ENCODE measurements at regions not wholly inside any gene's neighbourhood (a gene's known extent, or its start where the extent isn't known, plus 50 kb on each side); places are given as distances from the start of the nearest gene placed in this dataset.

DNA sequence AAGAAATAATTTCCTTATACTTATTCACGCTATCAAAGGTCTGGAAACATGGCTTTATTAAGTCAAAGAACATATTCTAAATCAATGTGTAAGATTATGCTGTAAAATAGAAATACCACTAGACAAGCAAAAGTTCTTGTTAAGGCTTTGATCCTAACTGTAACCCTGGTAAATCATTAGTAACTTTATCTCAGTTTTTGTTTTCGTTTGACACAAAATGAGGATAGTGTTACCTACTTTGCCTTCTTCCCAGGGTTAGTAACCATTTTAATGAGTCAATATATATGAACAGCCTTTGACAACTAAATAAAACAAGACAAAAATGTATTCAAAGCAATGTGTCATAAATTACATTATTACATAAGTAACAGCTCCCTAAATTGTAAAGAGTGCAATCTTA is 1336.3 kb downstream of the FAM181B start:
- H3K4me3 Mint-ChIP-seq, result no peak overlapping the region
- no peaks in the 10 kb centered on the region for H3K4me1 Mint-ChIP-seq
- intact Hi-C loops (cut with micrococcal nuclease), result no loop called here
- ChIA-PET POLR2A (ENCODE audit: partially characterized antibody) (no interaction called here), CTCF (ENCODE audit: partially characterized antibody) (no interaction called here)
- no peaks in the 10 kb centered on the region for H3K36me3 ChIP-seq (ENCODE audit: insufficient read depth, low read length)
- H3K27ac ChIP-seq (ENCODE audit: low read depth, low read length), result no peak overlapping the region
- H3K36me3 Mint-ChIP-seq, result no peaks in the 10 kb centered on the region
- H3K9me3 ChIP-seq (ENCODE audit: control insufficient read depth in 1 of 2, low read length in 2 of 2), result no peaks in the 10 kb centered on the region
- peaks cover 0 to 6% (median 0%) of the 10 kb centered on the region in 8 donors for H3K9me3 Mint-ChIP-seq
- H3K27me3 ChIP-seq (ENCODE audit: insufficient read depth, low read length), result no peaks in the 10 kb centered on the region
- H3K4me3 ChIP-seq (ENCODE audit: low read length in 2 of 2), result no peak overlapping the region
- H3K27ac Mint-ChIP-seq, result no peak overlapping the region
- no peak for DNase-seq
- H3K4me1 ChIP-seq (ENCODE audit: insufficient read depth, low read length), result no peaks in the 10 kb centered on the region
- H3K27me3 Mint-ChIP-seq, result no peaks in the 10 kb centered on the region

DNA sequence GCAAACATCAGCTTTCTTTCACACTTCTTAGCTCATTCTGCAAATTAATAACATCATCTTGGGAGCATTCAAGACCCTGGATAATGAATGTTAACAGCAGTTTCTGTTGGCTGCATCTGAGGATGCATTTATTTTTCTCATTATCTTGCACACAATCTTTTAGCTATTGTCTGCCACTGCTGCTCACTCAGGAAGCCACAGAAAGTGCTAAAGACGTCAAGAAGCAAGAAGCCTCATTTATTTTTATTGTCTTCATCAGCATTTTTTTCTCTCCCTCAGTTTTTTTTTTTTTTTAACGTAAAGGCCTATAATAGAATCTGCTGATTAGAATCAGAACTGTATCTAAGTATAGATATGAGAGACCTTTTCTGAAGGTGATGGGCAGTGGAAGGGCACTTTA is 1339.4 kb downstream of the FAM181B start:
- Mint-ChIP-seq H3K9me3 (peaks cover 0 to 6% (median 0%) of the 10 kb centered on the region in 8 donors), H3K27ac (no peak overlapping the region)
- intact Hi-C loops (cut with micrococcal nuclease), result no loop called here

DNA sequence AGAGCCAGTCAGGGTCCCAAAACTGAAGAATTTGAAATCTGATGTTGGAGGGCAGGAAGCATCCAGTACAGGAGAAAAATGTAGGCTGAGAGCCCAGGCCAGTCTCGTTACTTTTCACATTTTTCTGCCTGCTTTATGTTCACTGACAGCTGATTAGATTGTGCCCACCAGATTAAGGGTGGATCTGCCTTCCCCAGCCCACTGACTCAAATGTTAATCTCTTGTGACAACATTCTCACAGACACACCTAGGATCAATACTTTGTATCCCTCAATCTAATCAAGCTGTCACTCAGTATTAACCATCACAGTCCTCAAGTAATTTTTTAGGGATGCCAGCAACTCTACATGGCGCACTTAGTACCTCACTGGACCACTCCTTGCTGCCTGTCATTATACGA is 1345.3 kb downstream of the FAM181B start:
- H3K4me3 ChIP-seq (ENCODE audit: low read length in 2 of 2), result no peak overlapping the region
- no peaks in the 10 kb centered on the region for H3K27me3 Mint-ChIP-seq
- no peaks in the 10 kb centered on the region for H3K36me3 ChIP-seq (ENCODE audit: insufficient read depth, low read length)
- no peak overlapping the region for H3K27ac ChIP-seq (ENCODE audit: low read depth, low read length)
- H3K9me3 Mint-ChIP-seq, result peaks cover 0 to 14% (median 3%) of the 10 kb centered on the region in 8 donors
- no peaks in the 10 kb centered on the region for H3K4me1 ChIP-seq (ENCODE audit: insufficient read depth, low read length)
- no peak overlapping the region for H3K4me3 Mint-ChIP-seq
- ChIA-PET POLR2A (ENCODE audit: partially characterized antibody) (no interaction called here), CTCF (ENCODE audit: partially characterized antibody) (no interaction called here)
- no peaks in the 10 kb centered on the region for H3K27me3 ChIP-seq (ENCODE audit: insufficient read depth, low read length)
- no peaks in the 10 kb centered on the region for H3K36me3 Mint-ChIP-seq
- H3K27ac Mint-ChIP-seq, result no peak overlapping the region
- no peaks in the 10 kb centered on the region for H3K4me1 Mint-ChIP-seq
- H3K9me3 ChIP-seq (ENCODE audit: control insufficient read depth in 1 of 2, low read length in 2 of 2), result no peaks in the 10 kb centered on the region
- intact Hi-C loops (cut with micrococcal nuclease), result no loop called here
- DNase-seq, result no peak

More for the DNA sequence above, 1339.4 kb downstream of the FAM181B start:
- Mint-ChIP-seq H3K4me3 (no peak overlapping the region), H3K4me1 (no peaks in the 10 kb centered on the region), H3K36me3 (no peaks in the 10 kb centered on the region), H3K27me3 (no peaks in the 10 kb centered on the region)
- Histone ChIP-seq H3K4me3 (ENCODE audit: low read length in 2 of 2) (no peak overlapping the region), H3K36me3 (ENCODE audit: insufficient read depth, low read length) (no peaks in the 10 kb centered on the region), H3K27me3 (ENCODE audit: insufficient read depth, low read length) (no peaks in the 10 kb centered on the region), H3K4me1 (ENCODE audit: insufficient read depth, low read length) (no peaks in the 10 kb centered on the region), H3K27ac (ENCODE audit: low read depth, low read length) (no peak overlapping the region), H3K9me3 (ENCODE audit: control insufficient read depth in 1 of 2, low read length in 2 of 2) (no peaks in the 10 kb centered on the region)
- DNase-seq, result no peak
- ChIA-PET POLR2A (ENCODE audit: partially characterized antibody) (no interaction called here), CTCF (ENCODE audit: partially characterized antibody) (no interaction called here)

DNA sequence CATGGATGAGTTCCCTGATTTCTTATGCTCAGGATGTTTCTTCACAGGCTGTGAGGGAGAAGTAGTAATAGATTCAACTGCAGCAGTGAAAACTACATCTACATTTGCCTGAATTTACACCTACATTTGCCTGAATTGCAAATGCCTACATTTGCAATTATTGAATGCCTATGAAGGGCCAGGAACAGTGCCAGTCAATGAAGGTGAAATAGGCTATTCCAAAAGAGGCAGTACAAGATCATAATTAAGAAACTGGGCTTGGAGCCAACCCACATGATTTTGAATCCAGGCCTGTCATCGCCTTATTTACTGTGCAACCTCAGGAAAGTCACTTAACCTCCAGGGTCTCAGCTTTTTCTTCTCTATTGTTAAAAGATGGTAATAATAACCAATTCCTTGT is 1353.3 kb downstream of the FAM181B start:
- Mint-ChIP-seq H3K4me1 (no peaks in the 10 kb centered on the region), H3K27ac (no peak overlapping the region), H3K9me3 (peaks cover 0 to 16% (median 3%) of the 10 kb centered on the region in 8 donors), H3K4me3 (no peak overlapping the region), H3K27me3 (no peaks in the 10 kb centered on the region), H3K36me3 (no peaks in the 10 kb centered on the region)
- ChIA-PET POLR2A (ENCODE audit: partially characterized antibody) (no interaction called here), CTCF (ENCODE audit: partially characterized antibody) (no interaction called here)
- Histone ChIP-seq H3K4me1 (ENCODE audit: insufficient read depth, low read length) (no peaks in the 10 kb centered on the region), H3K9me3 (ENCODE audit: control insufficient read depth in 1 of 2, low read length in 2 of 2) (no peaks in the 10 kb centered on the region), H3K4me3 (ENCODE audit: low read length in 2 of 2) (no peak overlapping the region), H3K36me3 (ENCODE audit: insufficient read depth, low read length) (no peaks in the 10 kb centered on the region), H3K27ac (ENCODE audit: low read depth, low read length) (no peak overlapping the region), H3K27me3 (ENCODE audit: insufficient read depth, low read length) (no peaks in the 10 kb centered on the region)
- no peak for DNase-seq
- intact Hi-C loops (cut with micrococcal nuclease), result no loop called here

DNA sequence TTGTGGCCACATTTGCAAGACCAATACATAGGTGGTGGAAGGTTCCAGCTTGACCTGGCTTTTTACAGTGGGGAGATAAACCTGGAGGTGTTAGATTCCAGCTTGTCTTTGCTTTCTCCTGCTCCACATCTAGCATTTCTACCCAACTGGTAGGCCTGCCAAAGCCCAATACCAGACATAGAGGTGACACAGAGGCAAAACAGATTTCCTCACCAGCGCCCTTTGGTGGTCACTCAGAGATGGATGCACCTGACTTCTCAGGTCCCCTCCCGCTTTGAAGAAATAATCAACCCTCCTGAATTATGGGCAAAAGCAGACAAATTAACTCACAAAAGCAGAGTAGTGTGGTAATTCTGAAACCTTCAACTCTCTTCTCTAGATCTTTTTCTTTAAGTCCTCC is 1356.2 kb downstream of the FAM181B start:
- H3K27me3 Mint-ChIP-seq, result no peaks in the 10 kb centered on the region
- CTCF ChIA-PET (ENCODE audit: partially characterized antibody), result no interaction called here

DNA sequence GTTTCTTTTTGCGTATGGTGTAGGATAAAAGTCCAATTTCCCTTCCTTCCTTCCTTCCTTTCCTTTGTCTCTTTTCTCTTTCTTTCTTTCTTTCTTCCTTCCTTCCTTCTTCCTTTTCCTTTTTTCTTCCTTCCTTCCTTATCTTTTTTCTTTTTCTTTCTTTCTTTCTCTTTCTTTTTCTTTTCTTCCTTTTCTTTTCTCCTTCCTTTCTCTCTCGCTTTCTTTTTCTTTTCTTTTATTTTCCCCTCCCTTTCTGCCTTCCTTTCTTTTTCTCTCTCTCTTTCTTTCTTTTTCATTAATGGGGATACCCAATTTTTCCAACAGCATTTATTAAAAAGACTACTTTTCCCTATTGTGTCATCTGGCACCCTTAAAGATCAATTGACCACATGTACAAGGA is 1359.7 kb downstream of the FAM181B start:
- CTCF ChIA-PET (ENCODE audit: partially characterized antibody), result no interaction called here
- H3K4me3 ChIP-seq (ENCODE audit: low read length in 2 of 2), result no peak overlapping the region
- H3K27me3 ChIP-seq (ENCODE audit: insufficient read depth, low read length), result no peaks in the 10 kb centered on the region
- H3K4me1 ChIP-seq (ENCODE audit: insufficient read depth, low read length), result no peaks in the 10 kb centered on the region
- no peak for DNase-seq
- Mint-ChIP-seq H3K27ac (no peak overlapping the region), H3K4me3 (no peak overlapping the region), H3K4me1 (no peaks in the 10 kb centered on the region), H3K36me3 (no peaks in the 10 kb centered on the region), H3K27me3 (no peaks in the 10 kb centered on the region), H3K9me3 (peaks cover 0 to 10% (median 5%) of the 10 kb centered on the region in 8 donors)
- intact Hi-C loops (cut with micrococcal nuclease), result no loop called here
- H3K27ac ChIP-seq (ENCODE audit: low read depth, low read length), result no peak overlapping the region
- H3K9me3 ChIP-seq (ENCODE audit: control insufficient read depth in 1 of 2, low read length in 2 of 2), result no peaks in the 10 kb centered on the region
- POLR2A ChIA-PET (ENCODE audit: partially characterized antibody), result no interaction called here
- H3K36me3 ChIP-seq (ENCODE audit: insufficient read depth, low read length), result no peaks in the 10 kb centered on the region

More for the DNA sequence above, 1356.2 kb downstream of the FAM181B start:
- intact Hi-C loops (cut with micrococcal nuclease), result no loop called here
- H3K4me3 Mint-ChIP-seq, result no peak overlapping the region
- no peaks in the 10 kb centered on the region for H3K9me3 ChIP-seq (ENCODE audit: control insufficient read depth in 1 of 2, low read length in 2 of 2)
- DNase-seq, result no peak
- no peaks in the 10 kb centered on the region for H3K27me3 ChIP-seq (ENCODE audit: insufficient read depth, low read length)
- no peaks in the 10 kb centered on the region for H3K36me3 ChIP-seq (ENCODE audit: insufficient read depth, low read length)
- H3K4me1 Mint-ChIP-seq, result no peaks in the 10 kb centered on the region
- no peak overlapping the region for H3K27ac ChIP-seq (ENCODE audit: low read depth, low read length)
- H3K4me3 ChIP-seq (ENCODE audit: low read length in 2 of 2), result no peak overlapping the region
- no peaks in the 10 kb centered on the region for H3K36me3 Mint-ChIP-seq
- H3K9me3 Mint-ChIP-seq, result peaks cover 0 to 15% (median 6%) of the 10 kb centered on the region in 8 donors
- POLR2A ChIA-PET (ENCODE audit: partially characterized antibody), result no interaction called here
- no peaks in the 10 kb centered on the region for H3K4me1 ChIP-seq (ENCODE audit: insufficient read depth, low read length)
- H3K27ac Mint-ChIP-seq, result no peak overlapping the region

DNA sequence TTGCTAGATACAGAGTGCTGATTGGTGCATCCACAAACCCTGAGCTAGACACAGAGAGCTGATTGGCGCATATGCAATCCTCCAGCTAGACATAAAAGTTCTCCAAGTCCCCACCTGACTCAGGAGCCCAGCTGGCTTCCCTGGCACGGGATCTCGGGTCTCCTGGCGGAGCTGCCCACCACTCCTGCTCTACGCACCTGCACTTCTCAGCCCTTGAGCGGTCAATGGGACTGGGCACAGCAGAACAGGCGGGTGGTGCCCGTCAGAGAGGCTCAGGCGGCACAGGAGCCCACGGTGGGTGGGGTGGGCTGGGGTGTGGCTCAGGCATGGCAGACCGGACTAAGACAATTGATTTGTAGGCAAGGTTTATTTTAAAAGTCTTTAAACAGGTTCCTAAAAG is 1365.5 kb downstream of the FAM181B start:
- CTCF ChIA-PET (ENCODE audit: partially characterized antibody), result no interaction called here
- Histone ChIP-seq H3K36me3 (ENCODE audit: insufficient read depth, low read length) (no peaks in the 10 kb centered on the region), H3K27me3 (ENCODE audit: insufficient read depth, low read length) (no peaks in the 10 kb centered on the region), H3K4me3 (ENCODE audit: low read length in 2 of 2) (no peak overlapping the region), H3K27ac (ENCODE audit: low read depth, low read length) (no peak overlapping the region), H3K4me1 (ENCODE audit: insufficient read depth, low read length) (no peaks in the 10 kb centered on the region), H3K9me3 (ENCODE audit: control insufficient read depth in 1 of 2, low read length in 2 of 2) (no peaks in the 10 kb centered on the region)
- intact Hi-C loops (cut with micrococcal nuclease), result no loop called here
- H3K36me3 Mint-ChIP-seq, result no peaks in the 10 kb centered on the region
- POLR2A ChIA-PET (ENCODE audit: partially characterized antibody), result no interaction called here
- H3K4me3 Mint-ChIP-seq, result no peak overlapping the region
- H3K4me1 Mint-ChIP-seq, result no peaks in the 10 kb centered on the region
- no peaks in the 10 kb centered on the region for H3K27me3 Mint-ChIP-seq
- no peak for DNase-seq
- H3K27ac Mint-ChIP-seq, result no peak overlapping the region
- peaks cover 0 to 10% (median 4%) of the 10 kb centered on the region in 8 donors for H3K9me3 Mint-ChIP-seq

DNA sequence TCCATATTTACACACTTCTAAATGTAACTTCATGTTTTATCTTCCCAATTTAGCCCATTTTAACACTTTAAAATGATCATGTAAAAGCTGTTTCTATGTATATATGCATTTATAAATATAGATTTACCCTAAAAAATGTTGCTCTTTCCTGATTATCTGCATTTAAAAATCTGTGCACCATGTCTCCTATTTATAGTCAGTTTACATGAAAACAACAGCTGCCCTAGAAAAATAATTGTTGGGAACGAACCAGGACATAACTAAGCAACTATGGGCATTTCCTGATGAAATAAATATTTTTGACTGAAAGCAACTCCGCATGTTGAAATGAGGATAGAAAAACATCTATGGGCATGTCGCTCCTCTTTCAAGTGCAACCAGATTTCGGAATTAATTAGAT is 1368.2 kb downstream of the FAM181B start:
- Mint-ChIP-seq H3K4me3 (no peak overlapping the region), H3K9me3 (peaks cover 0 to 11% (median 3%) of the 10 kb centered on the region in 8 donors), H3K27me3 (no peaks in the 10 kb centered on the region), H3K27ac (no peak overlapping the region), H3K36me3 (no peaks in the 10 kb centered on the region), H3K4me1 (no peaks in the 10 kb centered on the region)
- no peaks in the 10 kb centered on the region for H3K9me3 ChIP-seq (ENCODE audit: control insufficient read depth in 1 of 2, low read length in 2 of 2)
- intact Hi-C loops (cut with micrococcal nuclease), result no loop called here
- no peaks in the 10 kb centered on the region for H3K4me1 ChIP-seq (ENCODE audit: insufficient read depth, low read length)
- POLR2A ChIA-PET (ENCODE audit: partially characterized antibody), result no interaction called here
- no peak overlapping the region for H3K27ac ChIP-seq (ENCODE audit: low read depth, low read length)
- H3K4me3 ChIP-seq (ENCODE audit: low read length in 2 of 2), result no peak overlapping the region
- H3K27me3 ChIP-seq (ENCODE audit: insufficient read depth, low read length), result no peaks in the 10 kb centered on the region
- H3K36me3 ChIP-seq (ENCODE audit: insufficient read depth, low read length), result no peaks in the 10 kb centered on the region
- CTCF ChIA-PET (ENCODE audit: partially characterized antibody), result no interaction called here
- DNase-seq, result no peak

All from CD4-positive, alpha-beta memory T cell (primary cell).